H1 (cell line): ENCODE measurements at regions not wholly inside any gene's neighbourhood (a gene's known extent, or its start where the extent isn't known, plus 50 kb on each side); places are given as distances from the start of the nearest gene placed in this dataset.

Source experiments
- BRCA1 ChIP-seq: IDR thresholded peaks from 2 replicates; pipeline ENCODE4 v1.6.1; 2012; ENCODE audit warnings: low read depth, low read length, improper control_type of control experiment
- CBX5 ChIP-seq: fragments of 300-800, 300-1000 bp; sonication (generic); IDR thresholded peaks from 2 replicates; pipeline ENCODE4 v1.7.1; 2016; ENCODE audit warnings: antibody characterized with exemption, low read length, low read depth
- RXRA ChIP-seq: IDR thresholded peaks from 2 replicates; pipeline ENCODE4 v1.6.1; 2011; ENCODE audit warnings: low read depth, mild to moderate bottlenecking, low read length, moderate library complexity; ENCODE audit not compliant: insufficient read depth
- SAP30 ChIP-seq: fragments of 300-600 bp; sonication (generic); IDR thresholded peaks from 2 replicates; pipeline ENCODE4 v1.7.1; 2012; ENCODE audit warnings: low read length, moderate library complexity, mild to moderate bottlenecking, inconsistent platforms; ENCODE audit not compliant: insufficient read depth, insufficient replicate concordance

GRCh38 chr4:100285121-100285520 lies 94.9 kb upstream of the DDIT4L start (continued):
- TF ChIP-seq RXRA, result no peak
- no peak for TF ChIP-seq SAP30
- TF ChIP-seq CBX5, result no peak
- TF ChIP-seq BRCA1, result no peak
